Neural progenitor cell (in vitro differentiated cells): ENCODE measurements at regions not wholly inside any gene's neighbourhood (a gene's known extent, or its start where the extent isn't known, plus 50 kb on each side); places are given as distances from the start of the nearest gene placed in this dataset.

ENCODE experiments used
- DNase-seq: peaks from one replicate; pipeline ENCODE4 v3.0.0-alpha.2; 2016; ENCODE audit warnings: low spot score
- H2AFZ ChIP-seq: fragments of 200-600 bp; sonication (generic); replicated peaks from 2 replicates; pipeline ENCODE4 v1.6.1; 2016; ENCODE audit warnings: antibody characterized with exemption
- H3F3A ChIP-seq: fragments of 200-600 bp; sonication (generic); 2 replicates; pipeline ENCODE4 v1.6.1; 2016; ENCODE audit warnings: antibody characterized with exemption, low read depth
- H3K27ac ChIP-seq: fragments of 200-600 bp; sonication (generic); 2 replicates; pipeline ENCODE4 v1.5.1; 2016; ENCODE audit warnings: mild to moderate bottlenecking
- H3K27me3 ChIP-seq: fragments of 200-600 bp; sonication (generic); 2 replicates; pipeline ENCODE4 v1.6.1; 2016; ENCODE audit warnings: mild to moderate bottlenecking, moderate library complexity
- H3K36me3 ChIP-seq: fragments of 200-600 bp; sonication (generic); 2 replicates; pipeline ENCODE4 v1.5.1; 2016
- H3K4me1 ChIP-seq: fragments of 200-600 bp; sonication (generic); 2 replicates; pipeline ENCODE4 v1.6.1; 2016; ENCODE audit warnings: mixed run types
- H3K4me2 ChIP-seq: fragments of 200-600 bp; sonication (generic); 2 replicates; pipeline ENCODE4 v1.6.1; 2016
- H3K4me3 ChIP-seq: fragments of 200-600 bp; sonication (generic); 2 replicates; pipeline ENCODE4 v1.5.1; 2016
- H3K79me2 ChIP-seq: fragments of 200-600 bp; sonication (generic); 2 replicates; pipeline ENCODE4 v1.6.1; 2016; ENCODE audit warnings: low read depth
- H3K9ac ChIP-seq: fragments of 200-600 bp; sonication (generic); 2 replicates; pipeline ENCODE4 v1.6.1; 2016
- H3K9me3 ChIP-seq: fragments of 200-600 bp; sonication (generic); 2 replicates; pipeline ENCODE4 v1.5.1; 2016; ENCODE audit warnings: low read depth
- H4K20me1 ChIP-seq: fragments of 200-600 bp; sonication (generic); 2 replicates; pipeline ENCODE4 v1.6.1; 2016; ENCODE audit warnings: low read depth
- H3K27ac Mint-ChIP-seq: 3 replicates; pipeline ENCODE4 v1.8.0; 2021; ENCODE audit warnings: mixed read lengths
- H3K27me3 Mint-ChIP-seq: 2 replicates; pipeline ENCODE4 v1.8.0; 2022; ENCODE audit warnings: low read depth, mild to moderate bottlenecking, inconsistent platforms, moderate library complexity, mixed read lengths; ENCODE audit not compliant: insufficient read depth
- H3K36me3 Mint-ChIP-seq: 3 replicates; pipeline ENCODE4 v1.8.0; 2021; ENCODE audit warnings: mixed read lengths
- H3K4me1 Mint-ChIP-seq: 3 replicates; pipeline ENCODE4 v1.8.0; 2021; ENCODE audit warnings: mixed read lengths
- H3K4me3 Mint-ChIP-seq: 3 replicates; pipeline ENCODE4 v1.8.0; 2021; ENCODE audit warnings: mild to moderate bottlenecking, moderate library complexity, mixed read lengths
- H3K9me3 Mint-ChIP-seq: 3 replicates; pipeline ENCODE4 v1.8.0; 2020; ENCODE audit warnings: mixed read lengths
- CTCF ChIP-seq: fragments of 200-600 bp; sonication (generic); IDR thresholded peaks from 2 replicates; pipeline ENCODE4 v1.5.1; 2017; ENCODE audit warnings: antibody characterized with exemption, mild to moderate bottlenecking
- EZH2 ChIP-seq: fragments of 200-600 bp; sonication (generic); IDR thresholded peaks from 2 replicates; pipeline ENCODE4 v1.6.1; 2017; ENCODE audit warnings: antibody characterized with exemption, mild to moderate bottlenecking, moderate library complexity
- EZH2phosphoT487 ChIP-seq: fragments of 200-600 bp; sonication (generic); IDR thresholded peaks from 2 replicates; pipeline ENCODE4 v1.6.1; 2017; ENCODE audit warnings: antibody characterized with exemption

- no peak for TF ChIP-seq EZH2phosphoT487
- TF ChIP-seq CTCF = no peak
- no peak for TF ChIP-seq EZH2
- H3K36me3 Mint-ChIP-seq = no peaks in the 10 kb centered on the region
- no peak overlapping the region for H3K27ac Mint-ChIP-seq
- Histone ChIP-seq H3K4me3 (no peak overlapping the region), H3K4me2 (no peak overlapping the region), H3K9me3 (no peaks in the 10 kb centered on the region), H3K79me2 (no peaks in the 10 kb centered on the region), H3K36me3 (no peaks in the 10 kb centered on the region), H4K20me1 (no peaks in the 10 kb centered on the region), H3F3A (no peaks in the 10 kb centered on the region), H3K4me1 (no peaks in the 10 kb centered on the region), H3K27ac (no peak overlapping the region), H2AFZ (no peak overlapping the region), H3K9ac (no peak overlapping the region), H3K27me3 (no peaks in the 10 kb centered on the region)
- peaks cover 6% of the 10 kb centered on the region for H3K9me3 Mint-ChIP-seq
- H3K4me1 Mint-ChIP-seq = no peaks in the 10 kb centered on the region
- H3K27me3 Mint-ChIP-seq = peaks cover 2% of the 10 kb centered on the region
- no peak overlapping the region for H3K4me3 Mint-ChIP-seq
- no peak for DNase-seq
Observed at GRCh38 chr15:97815835-97816234, 144.7 kb upstream of the ARRDC4 start.

- Histone ChIP-seq H3K9ac (no peak overlapping the region), H3K27me3 (no peaks in the 10 kb centered on the region), H2AFZ (no peak overlapping the region), H3K4me1 (no peaks in the 10 kb centered on the region), H3K4me2 (no peak overlapping the region), H4K20me1 (no peaks in the 10 kb centered on the region), H3K79me2 (no peaks in the 10 kb centered on the region), H3K9me3 (no peaks in the 10 kb centered on the region), H3K36me3 (no peaks in the 10 kb centered on the region), H3K27ac (no peak overlapping the region), H3F3A (no peaks in the 10 kb centered on the region), H3K4me3 (no peak overlapping the region)
- TF ChIP-seq EZH2phosphoT487 = no peak
- no peak for TF ChIP-seq CTCF
- TF ChIP-seq EZH2 = no peak
- H3K27me3 Mint-ChIP-seq = peaks cover 2% of the 10 kb centered on the region
- H3K9me3 Mint-ChIP-seq = no peaks in the 10 kb centered on the region
- no peak overlapping the region for H3K4me3 Mint-ChIP-seq
- DNase-seq = no peak
- no peak overlapping the region for H3K27ac Mint-ChIP-seq
- no peaks in the 10 kb centered on the region for H3K36me3 Mint-ChIP-seq
- no peaks in the 10 kb centered on the region for H3K4me1 Mint-ChIP-seq
Observed at GRCh38 chr15:97817276-97817890, 143.1 kb upstream of the ARRDC4 start.

- no peaks in the 10 kb centered on the region for H3K9me3 Mint-ChIP-seq
- no peaks in the 10 kb centered on the region for H3K27me3 ChIP-seq
- H3K4me1 ChIP-seq = no peaks in the 10 kb centered on the region
- H3K4me3 Mint-ChIP-seq = no peak overlapping the region
- H3K36me3 Mint-ChIP-seq = no peaks in the 10 kb centered on the region
- no peaks in the 10 kb centered on the region for H3K9me3 ChIP-seq
- no peaks in the 10 kb centered on the region for H4K20me1 ChIP-seq
- no peaks in the 10 kb centered on the region for H3K27me3 Mint-ChIP-seq
- no peak for DNase-seq
- no peak overlapping the region for H3K4me3 ChIP-seq
- no peak overlapping the region for H3K9ac ChIP-seq
- H2AFZ ChIP-seq = no peak overlapping the region
- H3K4me1 Mint-ChIP-seq = no peaks in the 10 kb centered on the region
- H3K4me2 ChIP-seq = no peak overlapping the region
- H3K27ac Mint-ChIP-seq = no peak overlapping the region
- H3K27ac ChIP-seq = no peak overlapping the region
- no peak for TF ChIP-seq EZH2
- TF ChIP-seq EZH2phosphoT487 = no peak
- no peak for TF ChIP-seq CTCF
- H3F3A ChIP-seq = no peaks in the 10 kb centered on the region
- no peaks in the 10 kb centered on the region for H3K36me3 ChIP-seq
- H3K79me2 ChIP-seq = no peaks in the 10 kb centered on the region
Observed at GRCh38 chr15:97836003-97836402, 124.5 kb upstream of the ARRDC4 start.
